ENCODE measurements at regions not wholly inside any gene's neighbourhood (a gene's known extent, or its start where the extent isn't known, plus 50 kb on each side); places are given as distances from the start of the nearest gene placed in this dataset.
"Not testable (repeated sequence)": the region's sequence is repeated elsewhere in the genome, so short reads cannot be mapped to it uniquely, and the experiment has no call there.

DNA sequence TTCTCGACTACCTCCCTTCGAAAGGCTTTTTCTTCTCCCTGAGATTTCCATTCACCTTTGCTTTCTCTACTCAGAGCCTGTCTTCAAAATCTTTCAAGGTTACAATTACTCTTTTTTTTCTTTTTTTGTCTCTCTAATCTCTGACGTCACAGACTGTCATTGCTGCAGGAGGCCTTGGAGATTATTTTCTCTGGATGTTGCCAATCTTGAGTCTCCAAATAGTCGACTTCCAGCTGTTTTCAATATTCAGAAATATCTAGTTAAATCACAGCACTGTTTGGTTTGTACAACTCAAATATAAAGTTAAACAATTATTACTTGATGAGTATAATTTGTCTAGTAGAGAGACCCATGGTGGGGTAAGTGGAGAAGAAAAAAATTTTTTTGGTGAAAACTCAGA lies 359.0 kb upstream of the BOD1L1 start:
- DNase-seq (ENCODE audit: low read depth): no peak

DNA sequence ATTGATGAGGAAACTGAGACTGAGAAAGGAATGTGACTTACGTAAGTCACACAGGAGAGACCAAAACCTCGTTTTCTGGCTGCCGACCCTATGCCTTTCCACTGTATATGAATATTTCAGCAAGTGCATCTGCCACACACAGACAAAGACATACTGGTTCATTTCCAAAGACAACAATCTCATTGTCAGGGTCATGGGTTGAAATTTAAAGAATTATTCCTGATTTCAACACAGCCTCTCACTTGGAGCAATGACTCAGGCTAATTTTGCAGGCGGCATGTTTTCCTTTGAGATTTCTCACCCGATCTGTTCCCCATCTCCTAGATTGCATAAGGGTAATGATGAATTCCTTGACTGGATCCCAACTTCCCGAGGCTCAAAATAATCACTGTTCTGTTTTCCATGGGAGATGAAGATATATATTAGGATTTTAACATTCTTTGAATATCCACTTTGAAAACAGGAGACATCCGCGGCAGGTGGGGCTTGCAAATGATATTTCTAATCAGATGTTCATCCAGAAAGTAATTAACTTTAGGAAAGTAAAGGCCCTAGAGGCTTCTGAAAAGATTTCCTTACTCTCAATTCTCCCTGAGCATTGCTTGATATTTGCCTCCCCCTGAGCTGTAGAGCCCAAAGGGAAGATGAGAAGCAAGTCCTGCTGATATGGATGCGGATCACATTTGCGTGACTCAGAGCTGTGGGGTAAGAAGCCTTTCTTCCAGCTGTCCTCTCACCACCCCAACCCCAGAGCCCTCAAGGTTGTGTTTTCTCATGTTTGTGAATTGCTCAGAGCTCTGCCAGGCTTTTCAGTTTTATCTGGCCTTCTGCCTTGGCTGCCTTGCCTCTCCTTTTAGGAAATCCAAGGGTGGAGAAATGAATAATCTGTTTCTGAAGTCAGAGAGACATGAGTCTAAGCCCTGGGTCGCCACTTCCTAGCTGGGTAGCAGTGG lies 361.1 kb upstream of the BOD1L1 start:
- DNase-seq (ENCODE audit: low read depth): no peak

DNA sequence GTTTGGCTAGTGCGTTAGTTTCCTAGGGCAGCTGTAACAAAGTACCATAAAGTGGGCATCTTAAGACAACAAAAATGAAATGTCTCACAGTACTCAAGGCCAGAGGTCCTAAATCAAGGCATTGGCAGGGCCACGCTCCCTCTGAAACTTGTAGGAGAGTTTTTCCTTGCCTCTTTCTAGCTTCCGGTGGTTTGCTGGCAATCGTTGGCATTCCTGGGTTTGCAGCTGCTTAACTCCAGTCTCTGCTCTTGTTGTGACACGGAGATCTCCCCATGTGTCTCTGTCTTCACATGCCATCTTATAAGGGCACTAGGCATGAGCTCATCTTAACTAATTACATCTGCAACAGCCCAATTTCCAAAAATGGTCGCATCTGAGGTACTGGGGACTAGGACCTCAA lies 362.0 kb upstream of the BOD1L1 start:
- DNase-seq (ENCODE audit: low read depth): no peak

DNA sequence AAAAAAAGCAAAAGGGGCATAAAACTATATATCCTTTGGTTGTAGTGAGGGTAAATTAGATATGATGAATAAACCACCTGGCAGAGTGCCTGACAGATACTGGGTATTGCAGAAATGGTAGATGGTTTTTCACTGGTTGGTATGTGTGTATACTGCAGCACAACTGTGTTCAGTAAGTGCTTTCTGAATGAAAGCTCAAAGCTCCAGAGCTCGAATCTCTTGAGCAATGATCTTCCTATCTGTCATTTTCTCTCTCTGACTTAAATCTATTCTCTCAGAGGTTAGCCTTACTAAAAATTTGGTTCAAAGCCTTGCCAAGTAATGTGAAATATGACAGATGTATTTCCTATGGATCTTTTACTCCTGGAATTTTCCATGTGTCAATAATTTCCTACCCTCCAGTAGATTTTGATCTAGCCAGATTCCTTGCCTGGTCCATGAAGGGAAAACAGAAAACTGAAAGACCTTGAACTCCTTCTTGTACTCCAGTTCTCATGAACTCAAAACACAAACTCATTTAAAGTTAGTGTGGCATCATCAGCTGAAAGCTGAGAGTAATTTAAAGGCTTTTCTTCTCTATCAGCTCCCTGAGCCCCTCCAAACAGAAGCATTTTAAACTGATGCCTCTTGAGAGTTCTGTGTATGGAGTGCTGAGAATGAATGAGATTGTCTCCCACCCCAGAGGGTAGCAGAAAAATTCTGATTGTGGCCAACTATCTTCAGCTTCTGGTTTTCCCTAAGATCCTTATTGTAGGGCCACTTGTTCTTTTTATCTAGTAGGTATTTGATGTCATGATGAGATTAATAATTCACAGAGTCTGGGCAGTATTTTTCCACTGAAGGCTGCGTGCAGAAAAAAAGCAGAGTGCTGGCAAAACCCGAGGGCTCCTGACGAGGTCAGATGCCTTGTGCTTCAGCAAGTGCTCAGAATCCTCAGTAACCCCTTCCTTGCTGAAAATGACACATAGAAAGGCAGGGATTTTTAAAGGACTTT lies 363.4 kb upstream of the BOD1L1 start:
- no peak for DNase-seq (ENCODE audit: low read depth)

DNA sequence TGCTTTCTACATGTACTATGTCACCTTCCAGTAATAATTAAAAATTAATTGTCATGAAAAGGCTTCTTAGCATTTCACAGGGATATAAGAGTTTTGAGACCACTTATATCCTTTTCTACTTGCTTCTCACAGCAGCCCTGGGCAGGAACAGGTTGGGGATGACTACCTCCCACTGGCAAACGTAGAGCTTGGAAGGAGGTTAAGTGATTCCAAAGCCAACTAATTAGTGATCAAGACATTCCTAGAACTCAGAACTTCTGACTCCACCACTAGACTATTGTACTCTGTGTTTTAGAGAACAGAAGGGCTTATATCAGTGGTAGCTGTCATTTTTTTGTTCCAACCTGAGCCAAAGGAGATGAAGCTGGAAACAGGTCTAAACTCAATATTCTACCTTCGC lies 364.5 kb upstream of the BOD1L1 start:
- DNase-seq (ENCODE audit: low read depth): no peak

DNA sequence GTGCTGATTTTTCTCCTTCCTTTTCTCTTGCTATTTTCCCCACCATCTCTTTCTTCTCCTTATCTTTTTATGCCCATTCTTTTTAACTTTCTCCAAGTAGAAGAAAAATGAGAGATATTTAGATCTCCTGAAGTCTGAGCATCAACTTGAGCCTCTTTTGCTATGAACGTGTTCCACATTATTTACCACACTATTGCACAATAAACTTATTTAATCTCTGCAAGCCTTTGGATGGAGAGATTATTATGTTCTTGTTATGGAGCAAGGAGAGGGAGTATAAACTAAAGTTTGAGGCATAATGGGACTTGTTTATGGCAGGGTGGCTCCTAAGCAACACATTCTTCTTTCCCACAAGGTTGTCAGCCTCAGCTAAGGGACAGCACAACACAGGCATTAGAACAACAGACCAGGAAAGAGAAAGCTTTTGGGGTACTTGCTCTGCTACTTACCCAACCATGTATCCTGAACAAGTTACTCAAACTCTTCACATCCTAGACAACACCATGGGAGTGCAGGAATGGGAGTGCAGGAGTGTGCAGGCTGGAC lies 365.5 kb upstream of the BOD1L1 start:
- no peak for DNase-seq (ENCODE audit: low read depth)

DNA sequence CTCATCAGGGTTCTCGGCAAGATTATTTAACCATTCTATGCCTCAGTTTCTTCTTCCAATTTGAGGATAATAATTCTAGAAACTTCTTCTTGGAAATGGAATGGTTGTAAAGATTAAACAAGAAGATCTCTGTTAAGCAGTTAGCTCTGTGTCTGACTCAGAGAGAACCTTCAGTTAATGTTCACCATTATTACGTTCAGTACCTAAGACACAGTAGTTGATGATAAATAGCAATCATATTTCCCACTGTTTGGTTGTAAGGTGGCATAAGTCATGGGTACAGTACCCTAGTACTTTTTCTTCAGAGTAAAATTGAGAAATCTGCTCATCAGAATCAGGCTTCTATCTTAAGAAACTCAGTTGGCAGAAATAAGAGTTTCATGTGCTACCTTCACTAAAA lies 366.5 kb upstream of the BOD1L1 start:
- no peak for DNase-seq (ENCODE audit: low read depth)

DNA sequence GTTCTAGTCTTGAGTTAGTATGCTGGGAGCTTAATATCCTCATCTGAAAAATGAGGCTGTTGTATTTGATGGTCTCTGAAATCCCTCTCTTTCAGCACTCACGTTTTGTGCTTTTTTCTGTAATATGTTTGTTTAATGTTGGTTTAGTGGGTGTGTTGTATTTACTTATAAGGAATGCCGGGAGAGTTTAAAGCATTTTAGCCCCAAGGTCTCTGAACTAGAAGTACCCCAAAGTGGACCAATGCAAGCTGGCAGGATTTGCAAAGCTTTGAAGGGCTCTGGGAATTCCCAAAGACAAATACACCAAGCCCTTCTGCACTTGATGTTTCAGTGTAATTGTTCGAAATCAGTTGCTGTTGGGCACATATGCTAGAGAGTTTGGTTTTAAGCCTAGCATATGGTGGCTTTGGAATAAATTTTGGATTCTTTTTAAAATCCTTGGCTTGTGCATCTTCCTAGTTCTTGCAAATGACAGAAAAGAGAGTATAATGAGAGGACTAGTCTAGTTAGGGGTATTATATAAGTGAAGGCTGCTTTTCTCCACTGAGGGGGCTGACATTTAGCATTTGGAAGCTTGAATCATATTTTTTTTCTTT lies 371.4 kb upstream of the BOD1L1 start:
- DNase-seq (ENCODE audit: low read depth): no peak

DNA sequence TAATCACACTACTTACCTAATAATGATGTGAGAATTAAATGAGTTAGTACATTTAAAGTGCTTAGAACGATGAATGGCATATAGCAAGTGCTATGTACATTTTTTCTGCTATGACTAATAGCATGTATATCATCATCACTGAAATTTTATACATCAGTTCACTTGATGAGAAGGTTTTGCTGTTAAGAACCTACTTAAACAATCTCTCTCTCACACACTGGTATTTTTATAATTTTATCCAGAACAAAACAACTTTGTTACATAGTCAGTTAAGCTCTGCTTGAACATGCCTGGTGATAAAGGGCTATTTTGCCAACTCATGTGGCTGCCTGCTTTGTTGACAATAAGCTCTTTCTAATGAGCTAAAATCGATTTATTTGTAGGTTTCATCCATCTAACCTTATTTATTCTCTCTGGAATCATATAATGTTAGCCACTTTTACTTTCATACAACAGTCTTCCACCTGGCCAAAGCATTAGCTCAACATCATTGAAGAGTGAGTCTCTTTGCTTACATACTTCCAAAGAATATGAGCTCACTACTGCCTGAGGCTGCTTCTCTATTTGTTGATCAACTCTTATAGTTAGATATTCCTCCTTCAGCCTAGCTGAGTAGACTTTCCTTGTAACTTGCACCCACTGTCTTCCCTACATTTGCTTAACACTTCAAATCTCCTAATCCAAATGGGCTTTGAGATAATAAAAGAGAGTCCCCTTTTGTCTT lies 372.7 kb upstream of the BOD1L1 start:
- DNase-seq (ENCODE audit: low read depth): no peak

DNA sequence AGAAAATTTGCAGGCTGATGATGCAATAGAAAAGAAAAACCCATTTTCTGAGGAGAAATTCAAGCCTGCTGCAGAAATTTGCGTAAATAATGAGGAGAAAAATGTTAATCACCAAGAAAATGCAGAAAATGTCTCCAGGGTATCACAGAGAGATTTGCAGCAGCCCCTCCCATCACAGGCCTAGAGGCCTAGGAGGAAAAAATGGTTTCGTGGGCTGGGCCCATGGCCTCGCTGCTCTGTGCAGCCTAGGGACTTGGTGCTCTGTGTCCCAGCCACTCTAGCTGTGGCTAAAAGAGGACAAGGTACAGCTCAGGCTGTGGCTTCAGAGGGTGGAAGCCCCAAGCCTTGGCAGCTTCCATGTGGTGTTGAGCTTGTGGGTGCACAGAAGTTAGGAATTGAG lies 374.8 kb upstream of the BOD1L1 start:
- DNase-seq (ENCODE audit: low read depth): not testable (repeated sequence)

DNA sequence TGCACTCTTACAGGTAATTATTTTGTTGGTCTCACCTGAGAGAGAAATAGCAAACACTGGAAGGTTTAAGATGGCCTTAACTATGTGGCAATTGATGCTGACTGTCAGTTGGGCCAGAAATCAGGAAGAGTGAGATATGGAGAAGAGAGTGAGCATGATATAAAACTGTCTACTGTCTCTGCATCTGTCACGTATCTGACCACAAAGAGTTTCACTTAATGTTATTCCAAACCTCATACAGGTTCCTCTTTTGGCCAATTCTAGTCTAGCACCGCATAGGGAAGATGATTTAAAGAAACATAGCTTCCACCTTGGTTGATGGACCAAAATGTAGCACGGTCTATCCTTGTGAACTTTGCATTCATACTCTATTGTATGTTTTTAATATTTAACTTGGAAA lies 381.0 kb upstream of the BOD1L1 start:
- DNase-seq (ENCODE audit: low read depth): no peak

DNA sequence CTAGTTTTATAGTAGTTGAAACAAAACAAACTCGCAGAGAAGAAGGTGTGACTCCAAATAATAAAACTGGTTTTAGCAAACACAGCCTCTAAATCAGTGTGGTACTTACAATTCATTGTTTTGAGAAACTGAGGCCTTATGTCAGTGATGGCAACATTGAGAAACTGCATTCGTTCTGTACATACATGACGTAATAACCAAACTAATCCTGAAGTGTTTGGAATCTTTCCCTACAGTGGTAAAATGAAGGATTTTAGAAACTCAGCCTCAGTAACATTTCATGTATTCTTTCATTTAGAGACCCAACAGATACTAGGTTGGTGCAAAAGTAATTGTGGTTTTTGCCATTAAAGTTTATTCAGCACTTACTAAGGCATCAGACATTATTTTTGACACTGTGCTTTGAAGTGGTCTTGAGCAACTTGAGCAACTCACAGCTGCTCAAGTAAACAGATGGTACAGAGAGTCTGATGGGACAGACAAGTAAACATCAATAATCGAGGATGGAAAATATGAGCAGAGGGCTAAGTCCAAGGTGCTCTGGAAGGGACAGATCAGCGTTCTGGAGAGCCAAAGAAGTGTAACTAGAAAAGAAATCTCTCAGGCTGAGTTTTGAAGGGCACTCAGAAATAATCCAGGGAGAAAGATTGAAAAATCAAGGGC lies 390.8 kb upstream of the BOD1L1 start:
- no peak for DNase-seq (ENCODE audit: low read depth)

DNA sequence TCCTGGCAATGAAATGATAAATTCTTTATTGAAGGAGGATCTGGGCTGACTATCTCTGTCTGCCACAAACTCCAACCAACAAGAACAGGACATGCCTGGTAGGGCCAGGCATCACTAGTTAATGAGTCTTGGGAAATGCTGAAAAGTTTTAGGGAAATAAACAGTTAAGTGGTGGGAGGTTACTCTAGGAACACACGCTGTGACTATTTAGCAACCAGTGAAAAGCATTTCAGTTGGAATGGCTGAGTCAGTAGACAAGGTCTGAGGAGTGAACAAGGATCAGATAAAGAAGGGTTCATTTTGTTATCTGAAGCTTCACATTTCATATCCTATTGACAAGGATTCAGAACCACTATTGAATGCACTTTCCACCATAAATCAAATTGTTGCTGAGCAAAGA lies 394.9 kb upstream of the BOD1L1 start:
- DNase-seq (ENCODE audit: low read depth): no peak

DNA sequence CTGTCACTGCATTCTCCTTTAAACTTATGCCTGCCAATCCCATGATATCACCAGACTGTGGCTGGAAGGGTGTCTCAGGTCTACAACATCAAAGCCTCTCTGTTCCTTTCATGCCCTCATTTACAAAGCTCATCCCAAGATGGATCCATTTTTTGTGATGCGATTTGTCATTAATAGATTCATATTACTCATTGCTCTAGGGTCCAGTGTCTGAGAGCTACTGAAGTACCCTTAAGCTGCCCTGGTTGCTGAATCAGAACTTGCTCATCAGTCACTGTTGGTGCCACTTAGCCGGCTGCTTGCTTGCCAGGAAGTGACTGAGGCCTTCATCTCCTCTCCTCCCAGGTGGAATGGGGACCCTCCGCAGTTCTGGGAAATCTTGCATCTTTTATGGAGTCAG lies 395.5 kb upstream of the BOD1L1 start:
- DNase-seq (ENCODE audit: low read depth): no peak

DNA sequence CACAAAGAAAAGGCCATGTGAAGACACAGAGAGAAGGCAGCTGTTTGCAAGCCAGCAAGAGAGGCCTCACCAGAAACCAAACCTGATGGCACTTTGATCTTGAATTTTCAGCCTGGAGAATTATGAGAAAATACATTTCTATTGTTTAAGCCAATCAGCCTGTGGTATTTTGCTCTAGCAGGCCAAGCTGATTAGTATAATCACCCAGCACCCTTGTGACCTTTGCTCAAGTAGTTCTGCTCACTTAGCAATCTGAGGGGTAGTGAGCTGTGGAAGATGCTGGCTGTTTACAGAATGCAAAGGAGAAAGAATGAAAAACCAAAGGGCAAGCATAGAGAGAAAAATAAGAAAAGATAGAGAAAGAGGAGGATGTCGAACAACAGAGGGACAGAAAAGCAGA lies 396.4 kb upstream of the BOD1L1 start:
- DNase-seq (ENCODE audit: low read depth): no peak

DNA sequence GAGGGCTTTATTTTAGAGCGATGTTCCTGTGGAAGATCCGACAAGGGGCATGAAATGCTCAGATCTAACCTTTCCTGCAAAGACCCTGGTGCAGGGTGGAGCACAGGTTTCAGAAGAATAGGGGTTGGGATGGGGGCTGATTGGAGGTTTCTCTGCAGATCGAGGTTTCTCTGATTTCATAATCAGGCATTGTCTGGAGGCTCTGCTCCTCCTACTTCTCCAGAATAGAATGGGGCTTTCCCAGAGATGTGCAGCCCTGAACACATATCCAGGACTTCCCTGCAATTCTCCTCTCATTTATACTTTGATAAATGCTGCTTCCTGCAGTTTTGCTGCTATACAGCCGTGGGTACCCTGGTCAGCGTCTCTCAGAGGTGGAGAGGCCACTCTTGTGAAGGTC lies 397.6 kb upstream of the BOD1L1 start:
- no peak for DNase-seq (ENCODE audit: low read depth)

DNA sequence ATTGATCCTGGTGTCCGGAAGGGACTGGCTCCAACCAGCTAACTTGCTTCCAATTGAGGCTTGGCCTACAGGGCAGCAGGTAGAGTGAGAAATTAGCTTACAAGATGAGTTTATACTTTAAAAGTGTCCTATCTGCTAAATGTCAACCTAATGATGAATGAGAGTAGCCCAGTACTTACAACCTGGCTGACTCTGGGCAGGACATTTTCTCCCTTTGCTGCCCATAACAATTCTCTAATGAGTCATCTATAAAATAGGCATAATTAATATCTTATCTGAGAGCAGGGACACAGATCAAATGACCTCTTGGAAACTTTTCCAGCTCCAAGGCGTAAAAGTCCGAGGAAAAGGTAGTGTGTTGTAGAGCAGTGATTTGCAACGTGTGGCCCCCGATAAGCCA lies 398.4 kb upstream of the BOD1L1 start:
- DNase-seq (ENCODE audit: low read depth): no peak

DNA sequence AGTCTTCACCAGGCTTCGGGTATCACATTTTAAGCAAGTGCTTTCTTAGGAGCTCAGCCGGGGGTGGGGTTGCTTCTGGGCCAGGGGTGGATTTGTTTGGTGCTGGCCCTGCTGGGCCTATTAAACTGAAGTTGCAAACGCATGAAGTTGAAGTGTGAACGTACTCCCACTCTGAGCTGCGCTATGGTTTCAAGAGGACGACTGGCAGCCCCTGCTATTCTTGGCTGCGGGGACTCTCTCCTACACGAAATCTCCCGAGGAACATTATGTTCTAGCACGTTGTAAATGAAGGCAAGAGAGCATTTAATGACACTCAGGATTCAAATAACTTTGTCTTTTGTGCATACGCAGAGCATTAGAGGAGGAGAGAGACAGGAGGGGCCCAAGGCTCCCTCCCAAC lies 401.3 kb upstream of the BOD1L1 start:
- DNase-seq (ENCODE audit: low read depth): no peak

DNA sequence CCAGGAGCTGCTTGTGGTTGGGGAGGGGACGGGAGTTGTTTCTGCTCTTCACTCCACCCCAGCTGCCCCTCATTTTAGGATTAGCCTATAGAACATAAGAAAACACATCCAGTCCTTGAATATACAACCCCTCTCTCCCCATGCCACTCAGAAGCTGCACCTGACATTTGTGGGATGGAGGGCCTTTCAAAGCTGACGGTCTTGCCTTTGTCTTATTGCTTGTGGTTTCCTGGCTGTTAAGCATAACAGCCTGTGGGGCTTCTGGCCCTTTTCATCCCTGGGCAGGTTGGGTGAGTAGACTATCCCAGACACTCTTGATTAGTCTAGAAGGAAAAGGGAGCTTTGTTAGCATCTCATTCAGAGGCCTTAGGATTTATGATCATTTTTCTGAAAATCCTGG lies 407.6 kb upstream of the BOD1L1 start:
- no peak for DNase-seq (ENCODE audit: low read depth)

DNA sequence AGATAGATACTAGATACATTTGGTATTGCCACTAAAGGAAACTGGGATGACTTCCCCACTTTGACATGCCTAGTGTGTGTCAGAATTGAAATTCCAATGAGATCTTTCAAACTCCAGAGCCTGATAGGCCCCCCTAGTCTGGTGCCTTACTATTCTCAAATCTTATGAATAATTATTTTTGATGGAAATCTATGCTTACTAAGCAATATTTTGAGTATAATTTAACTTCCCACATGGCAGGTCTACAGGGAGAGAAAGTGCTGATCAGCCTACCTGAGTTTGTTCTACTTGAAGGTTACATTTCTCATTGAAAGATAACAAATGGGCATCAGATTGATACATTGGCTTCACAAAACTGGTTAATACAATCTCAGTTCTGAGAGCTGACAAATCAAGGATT lies 415.7 kb upstream of the BOD1L1 start:
- no peak for DNase-seq (ENCODE audit: low read depth)

DNA sequence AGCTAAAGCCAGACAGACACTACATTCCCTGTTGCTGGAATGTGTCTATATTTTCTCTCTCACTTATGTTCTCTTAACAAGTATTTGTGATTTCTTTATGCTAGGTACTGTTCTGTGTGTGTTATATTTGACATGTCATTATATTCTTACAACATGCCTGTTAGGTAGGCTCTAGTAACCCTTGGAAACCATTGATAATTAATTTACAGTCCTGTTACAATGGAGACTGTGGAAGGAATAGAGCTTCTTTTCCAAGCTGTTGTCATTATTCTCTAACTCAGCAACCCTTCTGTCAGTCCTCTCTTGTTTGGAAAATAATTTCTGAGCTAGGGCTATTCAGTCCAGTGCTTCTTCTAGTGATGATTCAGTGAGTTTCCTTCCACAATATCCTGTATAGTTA lies 419.1 kb upstream of the BOD1L1 start:
- no peak for DNase-seq (ENCODE audit: low read depth)
